NOMO-1 (cell line): ENCODE measurements at regions not wholly inside any gene's neighbourhood (a gene's known extent, or its start where the extent isn't known, plus 50 kb on each side); places are given as distances from the start of the nearest gene placed in this dataset.

ENCODE experiments used
- DNase-seq, 2 experiments: peaks; one replicate each; lab custom pipeline; 2025; ENCODE audit not compliant: unreplicated experiment in 2 of 2; lab: John Stamatoyannopoulos, UW

- DNase-seq = no peak
Observed at GRCh38 chr20:24738058-24738775, 210.9 kb upstream of the CST7 start.

GRCh38 chr20:24738981-24739633 is 210.0 kb upstream of the CST7 start:
- DNase-seq = no peak

- DNase-seq = no peak
Observed at GRCh38 chr20:24739746-24740145, 209.3 kb upstream of the CST7 start.

GRCh38 chr20:24741493-24742072 is 207.5 kb upstream of the CST7 start:
- no peak for DNase-seq

- no peak for DNase-seq
Observed at GRCh38 chr20:24742436-24742835, 206.6 kb upstream of the CST7 start.

GRCh38 chr20:24742989-24743388 is 206.1 kb upstream of the CST7 start:
- DNase-seq = no peak

- no peak for DNase-seq
Observed at GRCh38 chr20:24743641-24744040, 205.4 kb upstream of the CST7 start.

- DNase-seq = no peak
Observed at GRCh38 chr20:24744747-24745146, 204.3 kb upstream of the CST7 start.

GRCh38 chr20:24745206-24745605 is 203.9 kb upstream of the CST7 start:
- DNase-seq = no peak

- no peak for DNase-seq
Observed at GRCh38 chr20:24745617-24746350, 203.3 kb upstream of the CST7 start.

- DNase-seq = no peak
Observed at GRCh38 chr20:24746351-24746685, 202.8 kb upstream of the CST7 start.

GRCh38 chr20:24747010-24747712 is 201.9 kb upstream of the CST7 start:
- no peak for DNase-seq

GRCh38 chr20:24747881-24748595 is 201.0 kb upstream of the CST7 start:
- no peak for DNase-seq

- DNase-seq = no peak
Observed at GRCh38 chr20:24751551-24751950, 197.5 kb upstream of the CST7 start.

GRCh38 chr20:24752612-24753011 is 196.5 kb upstream of the CST7 start:
- no peak for DNase-seq

GRCh38 chr20:24753130-24753529 is 195.9 kb upstream of the CST7 start:
- no peak for DNase-seq

- DNase-seq = no peak
Observed at GRCh38 chr20:24754691-24755090, 194.4 kb upstream of the CST7 start.

- DNase-seq = no peak
Observed at GRCh38 chr20:24755411-24755922, 193.6 kb upstream of the CST7 start.

- DNase-seq = no peak
Observed at GRCh38 chr20:24756292-24757025, 192.6 kb upstream of the CST7 start.
